A549 (cell line): ENCODE measurements at regions not wholly inside any gene's neighbourhood (a gene's known extent, or its start where the extent isn't known, plus 50 kb on each side); places are given as distances from the start of the nearest gene placed in this dataset.

Experiments used
- ATAC-seq, 2 experiments: fragments of 200-7000 bp in 1 of 2; fragments of >200 bp in 1 of 2; cut with Nextera tagmentation in 1 of 2; cut with Tn5 transposase in 1 of 2; 3 replicates each; pipeline versions ENCODE4 v1.8.0 to v1.9.1; 2018 to 2020; ENCODE audit warnings: mild to moderate bottlenecking in 1 of 2, moderate library complexity in 1 of 2
- CTCF ChIA-PET: fragments of 300-600 bp; sonication (Branson Sonifier 250); formaldehyde crosslinking; extraction: SDS; loops from one replicate; lab custom pipeline; 2021; ENCODE audit warnings: antibody characterized with exemption, inconsistent platforms; lab: Yijun Ruan, JAX
- POLR2A ChIA-PET: fragments of 350-600 bp; formaldehyde crosslinking; extraction: SDS; loops from one replicate; lab custom pipeline; 2021; ENCODE audit warnings: antibody characterized with exemption, inconsistent platforms; lab: Yijun Ruan, JAX
- DNase-seq, 2 experiments: peaks; one replicate each; pipeline versions ENCODE4 v3.0.0 to v3.0.0-alpha.2; 2011 to 2016; ENCODE audit warnings: low read depth in 1 of 2, low spot score in 1 of 2
- FAIRE-seq: peaks from 2 replicates; lab custom pipeline; 2011; peaks lifted over from hg19 to GRCh38; lab: Jason Lieb, UNC
- H3K27ac ChIP-seq, 2 experiments: fragments of >200 bp; sonication (Bioruptor Twin); formaldehyde crosslinking; 3 replicates each; pipeline ENCODE4 v1.5.1; 2016 to 2017
- H3K4me1 ChIP-seq: fragments of >200 bp; sonication (Bioruptor Twin); formaldehyde crosslinking; 3 replicates; pipeline ENCODE4 v1.6.1; 2016
- H3K4me2 ChIP-seq: fragments of >200 bp; sonication (Bioruptor Twin); formaldehyde crosslinking; 3 replicates; pipeline ENCODE4 v1.6.1; 2016
- H3K4me3 ChIP-seq: fragments of >200 bp; sonication (Bioruptor Twin); formaldehyde crosslinking; 3 replicates; pipeline ENCODE4 v1.5.1; 2016
- H3K9me3 ChIP-seq: fragments of >200 bp; sonication (Bioruptor Twin); formaldehyde crosslinking; 3 replicates; pipeline ENCODE4 v1.6.1; 2016
- BCL3 ChIP-seq: fragments of >200 bp; sonication (Bioruptor Twin); formaldehyde crosslinking; IDR thresholded peaks from 3 replicates; pipeline ENCODE4 v1.6.1; 2016
- CEBPB ChIP-seq, 2 experiments: fragments of >200 bp in 1 of 2; sonication (Bioruptor Twin) in 1 of 2; formaldehyde crosslinking in 1 of 2; IDR thresholded peaks; 2 replicates each; pipeline ENCODE4 v1.6.1; 2012 to 2016
- CHD2 ChIP-seq: fragments of 150-350 bp; IDR thresholded peaks from 2 replicates; pipeline ENCODE4 v1.6.1; 2014; ENCODE audit warnings: low read length; ENCODE audit not compliant: partially characterized antibody
- CTCF ChIP-seq: fragments of >200 bp; sonication (Bioruptor Twin); formaldehyde crosslinking; IDR thresholded peaks from 3 replicates; pipeline ENCODE4 v1.5.1; 2016
- EHMT2 ChIP-seq: fragments of 200-600 bp; sonication (generic); IDR thresholded peaks from 2 replicates; pipeline ENCODE4 v1.6.1; 2016; ENCODE audit warnings: antibody characterized with exemption, low read depth, mild to moderate bottlenecking, moderate library complexity
- GATA3 ChIP-seq: IDR thresholded peaks from 2 replicates; pipeline ENCODE4 v1.6.1; 2012; ENCODE audit warnings: borderline replicate concordance
- HES2 ChIP-seq: fragments of >200 bp; sonication (Bioruptor Twin); formaldehyde crosslinking; IDR thresholded peaks from 2 replicates; pipeline ENCODE4 v1.6.1; 2016
- HEYL ChIP-seq: fragments of 250-450 bp; sonication (Bioruptor Pico); IDR thresholded peaks from 2 replicates; pipeline ENCODE4 v1.8.0; 2021; ENCODE audit warnings: mild to moderate bottlenecking, moderate library complexity
- HOXA7 ChIP-seq: fragments of 250-450 bp; sonication (Bioruptor Pico); IDR thresholded peaks from 2 replicates; pipeline ENCODE4 v1.5.0; 2020; ENCODE audit warnings: mild to moderate bottlenecking, moderate library complexity
- HOXB5 ChIP-seq: fragments of 250-450 bp; sonication (Bioruptor Pico); IDR thresholded peaks from 2 replicates; pipeline ENCODE4 v1.5.0; 2020; ENCODE audit warnings: mild to moderate bottlenecking, moderate library complexity
- JUN ChIP-seq, 2 experiments: fragments of >200 bp; sonication (Bioruptor Twin); formaldehyde crosslinking; IDR thresholded peaks; 2 replicates in 1 of 2; 3 replicates in 1 of 2; pipeline ENCODE4 v1.6.1; 2016 to 2017
- KDM1A ChIP-seq: fragments of 200-600 bp; sonication (generic); IDR thresholded peaks from 2 replicates; pipeline ENCODE4 v1.6.1; 2016; ENCODE audit warnings: low read depth, mild to moderate bottlenecking
- KDM5A ChIP-seq: fragments of 200-600 bp; sonication (generic); IDR thresholded peaks from 2 replicates; pipeline ENCODE4 v1.6.1; 2016; ENCODE audit warnings: antibody characterized with exemption, mild to moderate bottlenecking
- MAZ ChIP-seq: fragments of 150-350 bp; IDR thresholded peaks from 2 replicates; pipeline ENCODE4 v1.6.1; 2014; ENCODE audit warnings: antibody characterized with exemption, low read depth, low read length, borderline replicate concordance
- PHF8 ChIP-seq: fragments of 200-600 bp; sonication (generic); IDR thresholded peaks from 2 replicates; pipeline ENCODE4 v1.6.1; 2016; ENCODE audit warnings: low read depth, mild to moderate bottlenecking, antibody characterized with exemption, moderate library complexity, borderline replicate concordance
- POLR2A ChIP-seq: IDR thresholded peaks from 2 replicates; pipeline ENCODE4 v1.6.1; 2012; ENCODE audit warnings: mild to moderate bottlenecking, low read length
- POLR2AphosphoS2 ChIP-seq: conservative IDR thresholded peaks from 2 replicates; pipeline ENCODE4 v1.6.1; 2012; ENCODE audit warnings: low read length, improper control_type of control experiment, inconsistent platforms
- RAD21 ChIP-seq, 2 experiments: fragments of >200 bp in 1 of 2; sonication (Bioruptor Twin) in 1 of 2; formaldehyde crosslinking in 1 of 2; IDR thresholded peaks in 1 of 2; conservative IDR thresholded peaks in 1 of 2; 2 replicates in 1 of 2; 3 replicates in 1 of 2; pipeline ENCODE4 v1.6.1; 2012 to 2018; ENCODE audit warnings: inconsistent platforms in 1 of 2
- RARB ChIP-seq: fragments of 250-450 bp; sonication (Bioruptor Pico); IDR thresholded peaks from 2 replicates; pipeline ENCODE4 v1.8.0; 2021; ENCODE audit warnings: mild to moderate bottlenecking, moderate library complexity
- RCOR1 ChIP-seq: fragments of 150-350 bp; IDR thresholded peaks from 2 replicates; pipeline ENCODE4 v1.6.1; 2014; ENCODE audit warnings: antibody characterized with exemption, low read length, low read depth
- RFX5 ChIP-seq: fragments of 450-650 bp; IDR thresholded peaks from 2 replicates; pipeline ENCODE4 v1.7.1; 2014; ENCODE audit warnings: antibody characterized with exemption, mild to moderate bottlenecking, moderate library complexity
- RNF2 ChIP-seq: fragments of 200-600 bp; sonication (generic); IDR thresholded peaks from 2 replicates; pipeline ENCODE4 v1.6.1; 2016; ENCODE audit warnings: low read depth, mild to moderate bottlenecking, antibody characterized with exemption, moderate library complexity, borderline replicate concordance
- SMC3 ChIP-seq: fragments of >200 bp; sonication (Bioruptor Twin); formaldehyde crosslinking; IDR thresholded peaks from 3 replicates; pipeline ENCODE4 v1.6.1; 2018; ENCODE audit warnings: inconsistent platforms
- SREBF2 ChIP-seq: fragments of 450-650 bp; IDR thresholded peaks from 2 replicates; pipeline ENCODE4 v1.6.1; 2014; ENCODE audit warnings: mild to moderate bottlenecking, moderate library complexity
- TP53 ChIP-seq: fragments of 250-450 bp; sonication (Bioruptor Pico); IDR thresholded peaks from 2 replicates; pipeline ENCODE4 v1.5.0; 2021; ENCODE audit warnings: mild to moderate bottlenecking, moderate library complexity
- ZSCAN20 ChIP-seq: fragments of 250-450 bp; sonication (Bioruptor Pico); IDR thresholded peaks from 2 replicates; pipeline ENCODE4 v1.8.0; 2022; ENCODE audit warnings: mild to moderate bottlenecking, moderate library complexity
- WGBS: methylation state at CpG from one replicate; pipeline ENCODE4 v1.1.6; 2017; ENCODE audit errors: missing lambda C conversion rate; 5-methylcytosine and 5-hydroxymethylcytosine counted together
- TF ChIP-seq, protein P1 (sequence below): fragments of 200-600 bp; sonication (generic); IDR thresholded peaks from 2 replicates; pipeline ENCODE4 v1.6.1; 2016; ENCODE audit warnings: antibody characterized with exemption, mild to moderate bottlenecking, moderate library complexity

DNA sequence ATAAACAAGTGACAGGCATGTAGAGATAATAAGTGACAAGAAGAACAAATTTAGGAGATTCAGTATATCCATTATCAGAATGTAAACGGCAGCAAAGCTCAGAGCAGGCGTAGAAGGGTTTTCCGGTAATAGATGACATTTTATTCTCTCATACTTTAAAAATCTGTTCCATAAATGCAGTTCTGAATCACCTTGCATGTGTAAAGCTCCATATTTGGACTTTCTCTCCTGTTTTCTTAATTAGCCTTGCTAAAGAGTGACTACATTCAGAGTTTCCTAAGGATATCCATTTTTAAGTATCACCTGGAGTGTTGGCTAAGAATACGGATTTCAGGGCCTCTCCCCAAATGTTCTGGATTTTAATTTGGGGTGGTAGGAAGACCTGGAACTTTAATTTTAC, 122.0 kb downstream of the SPP2 start:
- ChIA-PET CTCF (no interaction called here), POLR2A (no interaction called here)
- peaks cover 28% of the 10 kb centered on the region for H3K4me1 ChIP-seq
- no peak for ATAC-seq
- WGBS: 87% methylated on average over 4 of the region's 4 CpGs
- no peak for FAIRE-seq
- TF ChIP-seq POLR2AphosphoS2 (no peak), SREBF2 (no peak), HEYL (no peak), TP53 (CRISPR knock-in tag) (no peak), RFX5 (no peak), HES2 (no peak), CHD2 (no peak), POLR2A (no peak), HOXA7 (CRISPR knock-in tag) (no peak)
- TF ChIP-seq, protein P1, sequence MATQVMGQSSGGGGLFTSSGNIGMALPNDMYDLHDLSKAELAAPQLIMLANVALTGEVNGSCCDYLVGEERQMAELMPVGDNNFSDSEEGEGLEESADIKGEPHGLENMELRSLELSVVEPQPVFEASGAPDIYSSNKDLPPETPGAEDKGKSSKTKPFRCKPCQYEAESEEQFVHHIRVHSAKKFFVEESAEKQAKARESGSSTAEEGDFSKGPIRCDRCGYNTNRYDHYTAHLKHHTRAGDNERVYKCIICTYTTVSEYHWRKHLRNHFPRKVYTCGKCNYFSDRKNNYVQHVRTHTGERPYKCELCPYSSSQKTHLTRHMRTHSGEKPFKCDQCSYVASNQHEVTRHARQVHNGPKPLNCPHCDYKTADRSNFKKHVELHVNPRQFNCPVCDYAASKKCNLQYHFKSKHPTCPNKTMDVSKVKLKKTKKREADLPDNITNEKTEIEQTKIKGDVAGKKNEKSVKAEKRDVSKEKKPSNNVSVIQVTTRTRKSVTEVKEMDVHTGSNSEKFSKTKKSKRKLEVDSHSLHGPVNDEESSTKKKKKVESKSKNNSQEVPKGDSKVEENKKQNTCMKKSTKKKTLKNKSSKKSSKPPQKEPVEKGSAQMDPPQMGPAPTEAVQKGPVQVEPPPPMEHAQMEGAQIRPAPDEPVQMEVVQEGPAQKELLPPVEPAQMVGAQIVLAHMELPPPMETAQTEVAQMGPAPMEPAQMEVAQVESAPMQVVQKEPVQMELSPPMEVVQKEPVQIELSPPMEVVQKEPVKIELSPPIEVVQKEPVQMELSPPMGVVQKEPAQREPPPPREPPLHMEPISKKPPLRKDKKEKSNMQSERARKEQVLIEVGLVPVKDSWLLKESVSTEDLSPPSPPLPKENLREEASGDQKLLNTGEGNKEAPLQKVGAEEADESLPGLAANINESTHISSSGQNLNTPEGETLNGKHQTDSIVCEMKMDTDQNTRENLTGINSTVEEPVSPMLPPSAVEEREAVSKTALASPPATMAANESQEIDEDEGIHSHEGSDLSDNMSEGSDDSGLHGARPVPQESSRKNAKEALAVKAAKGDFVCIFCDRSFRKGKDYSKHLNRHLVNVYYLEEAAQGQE: no peak
- no peak for DNase-seq
- no peaks in the 10 kb centered on the region for H3K9me3 ChIP-seq
- H3K4me3 ChIP-seq: no peak overlapping the region
- H3K27ac ChIP-seq: peak overlapping the region; percentile 19 to 70; a peak in 4 of 6 replicates
- no peak overlapping the region for H3K4me2 ChIP-seq

DNA sequence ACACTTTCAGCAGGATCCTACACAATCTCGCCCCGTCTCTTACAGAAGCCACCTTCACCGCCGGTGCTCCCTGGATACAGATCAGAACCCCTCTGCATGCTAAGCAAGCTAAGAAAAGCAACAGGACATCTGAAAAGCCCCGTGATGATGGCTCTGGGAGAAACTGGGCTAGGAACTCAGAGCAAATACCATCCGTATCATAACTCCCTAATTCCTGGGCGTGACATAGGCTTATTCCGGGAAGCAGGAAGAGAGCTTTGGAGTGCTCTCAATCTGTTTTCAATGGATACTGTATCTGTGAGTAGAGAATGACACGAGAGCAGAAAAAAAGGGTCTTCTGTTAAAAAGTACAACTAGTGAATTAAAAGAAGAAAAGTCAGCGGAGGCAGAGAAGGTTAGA, 121.6 kb downstream of the SPP2 start:
- TF ChIP-seq KDM5A: no peak
- TF ChIP-seq EHMT2: no peak
- no peak for TF ChIP-seq MAZ
- no peak for TF ChIP-seq HOXB5
- TF ChIP-seq BCL3: no peak
- TF ChIP-seq TP53 (CRISPR knock-in tag): no peak
- TF ChIP-seq CTCF: no peak
- TF ChIP-seq RCOR1: no peak
- no peak for TF ChIP-seq RARB (CRISPR knock-in tag)
- no peak for TF ChIP-seq PHF8
- no peak for TF ChIP-seq CEBPB (IDR thresholded peaks at IDR 0.05)
- TF ChIP-seq RAD21 (conservative IDR thresholded peaks at IDR 0.05 in 1 of 2, IDR thresholded peaks at IDR 0.05 in 1 of 2): no peak
- no peak for TF ChIP-seq CHD2
- TF ChIP-seq JUN (IDR thresholded peaks at IDR 0.05): no peak
- no peak for TF ChIP-seq ZSCAN20 (CRISPR knock-in tag)
- no peak for TF ChIP-seq GATA3
- TF ChIP-seq KDM1A: no peak
- no peak for TF ChIP-seq HOXA7 (CRISPR knock-in tag)
- no peak for TF ChIP-seq RNF2
- no peak for TF ChIP-seq SMC3
- H3K4me3 ChIP-seq: no peak overlapping the region
- 76% methylated on average over 10 of the region's 10 CpGs for WGBS
- DNase-seq (no peak), ATAC-seq (no peak; a peak in 1 of 6 replicates), FAIRE-seq (no peak)
- ChIA-PET POLR2A (no interaction called here), CTCF (no interaction called here)
- peaks cover 28% of the 10 kb centered on the region for H3K4me1 ChIP-seq
- no peaks in the 10 kb centered on the region for H3K9me3 ChIP-seq
- H3K4me2 ChIP-seq: no peak overlapping the region
- H3K27ac ChIP-seq: peak overlapping the region; percentile 19 to 70; a peak in 4 of 6 replicates
